CD4-positive, alpha-beta T cell (primary cell): ENCODE measurements at regions not wholly inside any gene's neighbourhood (a gene's known extent, or its start where the extent isn't known, plus 50 kb on each side); places are given as distances from the start of the nearest gene placed in this dataset.

Experiments
- ATAC-seq: fragments of 200-7000 bp; cut with Tn5 transposase; one replicate; pipeline ENCODE4 v1.10.0; 2022; ENCODE audit warnings: mild to moderate bottlenecking; ENCODE audit not compliant: poor library complexity
- CTCF ChIA-PET: fragments of 350-600 bp; sonication (Branson Sonifier 250); formaldehyde crosslinking; loops from one replicate; lab custom pipeline; 2021; ENCODE audit warnings: antibody characterized with exemption, inconsistent platforms; lab: Charles Lee
- POLR2A ChIA-PET: fragments of 350-600 bp; sonication (Branson Sonifier 250); formaldehyde crosslinking; loops from one replicate; lab custom pipeline; 2021; ENCODE audit warnings: antibody characterized with exemption, inconsistent platforms; lab: Charles Lee
- DNase-seq, 14 experiments: peaks; one replicate each; pipeline ENCODE4 v3.0.0-alpha.2; 2013 to 2020; ENCODE audit warnings: mixed read lengths in 2 of 14
- H3K27ac ChIP-seq, 2 donors: one replicate each; pipeline versions ENCODE4 v1.5.1 to v1.7.0; 2013; ENCODE audit warnings: low read length in 2 of 2, low read depth in 1 of 2, mild to moderate bottlenecking in 1 of 2
- H3K27me3 ChIP-seq, 2 experiments: 1 replicate in 1 of 2; 2 replicates in 1 of 2; pipeline versions ENCODE4 v1.6.1 to v1.7.0; 2013; ENCODE audit warnings: low read length in 2 of 2, control low read depth in 1 of 2, mild to moderate bottlenecking in 1 of 2, moderate library complexity in 1 of 2; ENCODE audit not compliant: insufficient read depth in 2 of 2, control insufficient read depth in 1 of 2
- H3K36me3 ChIP-seq: one replicate; pipeline ENCODE4 v1.6.1; 2013; ENCODE audit warnings: low read length, control low read depth; ENCODE audit not compliant: insufficient read depth
- H3K4me1 ChIP-seq: one replicate; pipeline ENCODE4 v1.6.1; 2013; ENCODE audit warnings: low read length, control low read depth; ENCODE audit not compliant: insufficient read depth
- H3K4me3 ChIP-seq: one replicate; pipeline ENCODE4 v1.5.1; 2013; ENCODE audit warnings: mild to moderate bottlenecking, low read length, moderate library complexity
- H3K9me3 ChIP-seq, 2 experiments: 1 replicate in 1 of 2; 2 replicates in 1 of 2; pipeline versions ENCODE4 v1.6.1 to v1.7.0; 2013; ENCODE audit warnings: low read length in 2 of 2, mild to moderate bottlenecking in 2 of 2, control low read depth in 1 of 2, moderate library complexity in 1 of 2; ENCODE audit not compliant: control insufficient read depth in 1 of 2, insufficient read depth in 1 of 2
- H3K27ac Mint-ChIP-seq: one replicate; pipeline ENCODE4 v1.8.0; 2020; ENCODE audit warnings: mixed read lengths
- H3K27me3 Mint-ChIP-seq: one replicate; pipeline ENCODE4 v1.8.0; 2021; ENCODE audit warnings: mixed read lengths
- H3K36me3 Mint-ChIP-seq: one replicate; pipeline ENCODE4 v1.8.0; 2021; ENCODE audit warnings: low read depth, mixed read lengths
- H3K4me1 Mint-ChIP-seq: one replicate; pipeline ENCODE4 v1.8.0; 2021; ENCODE audit warnings: low read depth, mixed read lengths
- H3K4me3 Mint-ChIP-seq: one replicate; pipeline ENCODE4 v1.8.0; 2020; ENCODE audit warnings: mild to moderate bottlenecking, mixed read lengths
- H3K9me3 Mint-ChIP-seq: one replicate; pipeline ENCODE4 v1.8.0; 2020; ENCODE audit warnings: mixed read lengths
- intact Hi-C, 2 experiments: fragments of 100-400 bp; cut with DNase I in 1 of 2; cut with micrococcal nuclease in 1 of 2; formaldehyde crosslinking; loops; one replicate each; pipeline versions ENCODE4 v1.15.1 to v1.9.0; 2023 to 2025; cut with DNase I, micrococcal nuclease
- TF ChIP-seq, protein P1 (sequence below): fragments of 200-600 bp; IDR thresholded peaks from one replicate; pipeline ENCODE4 v1.8.0; 2022; ENCODE audit warnings: antibody characterized with exemption, mild to moderate bottlenecking

DNA sequence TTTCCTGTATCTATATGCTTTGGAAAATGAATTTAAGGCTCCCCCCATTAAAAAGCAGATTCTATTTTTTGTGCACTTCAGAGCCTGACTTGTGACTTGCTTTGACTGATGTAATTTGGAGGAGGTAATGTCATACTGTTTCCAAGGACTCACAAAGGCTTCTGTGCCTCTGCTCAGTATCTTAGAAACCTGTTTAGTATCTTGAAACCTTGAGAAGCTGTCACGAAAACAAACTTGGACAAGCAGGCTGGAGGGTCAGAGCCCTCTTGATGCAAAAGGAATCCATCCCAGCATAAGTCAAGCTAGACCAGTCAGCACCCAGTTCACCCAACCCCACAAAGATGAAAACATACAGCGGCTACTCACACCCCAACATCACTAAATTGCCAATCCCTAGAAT, 560.0 kb upstream of the PCDH7 start:
- Histone ChIP-seq H3K9me3 (peaks cover 0 to 8% of the 10 kb centered on the region in 2 experiments), H3K27me3 (no peaks in the 10 kb centered on the region), H3K4me3 (no peak overlapping the region), H3K36me3 (no peaks in the 10 kb centered on the region), H3K27ac (no peak overlapping the region), H3K4me1 (no peaks in the 10 kb centered on the region)
- TF ChIP-seq, protein P1, sequence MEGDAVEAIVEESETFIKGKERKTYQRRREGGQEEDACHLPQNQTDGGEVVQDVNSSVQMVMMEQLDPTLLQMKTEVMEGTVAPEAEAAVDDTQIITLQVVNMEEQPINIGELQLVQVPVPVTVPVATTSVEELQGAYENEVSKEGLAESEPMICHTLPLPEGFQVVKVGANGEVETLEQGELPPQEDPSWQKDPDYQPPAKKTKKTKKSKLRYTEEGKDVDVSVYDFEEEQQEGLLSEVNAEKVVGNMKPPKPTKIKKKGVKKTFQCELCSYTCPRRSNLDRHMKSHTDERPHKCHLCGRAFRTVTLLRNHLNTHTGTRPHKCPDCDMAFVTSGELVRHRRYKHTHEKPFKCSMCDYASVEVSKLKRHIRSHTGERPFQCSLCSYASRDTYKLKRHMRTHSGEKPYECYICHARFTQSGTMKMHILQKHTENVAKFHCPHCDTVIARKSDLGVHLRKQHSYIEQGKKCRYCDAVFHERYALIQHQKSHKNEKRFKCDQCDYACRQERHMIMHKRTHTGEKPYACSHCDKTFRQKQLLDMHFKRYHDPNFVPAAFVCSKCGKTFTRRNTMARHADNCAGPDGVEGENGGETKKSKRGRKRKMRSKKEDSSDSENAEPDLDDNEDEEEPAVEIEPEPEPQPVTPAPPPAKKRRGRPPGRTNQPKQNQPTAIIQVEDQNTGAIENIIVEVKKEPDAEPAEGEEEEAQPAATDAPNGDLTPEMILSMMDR, result no peak
- H3K27me3 Mint-ChIP-seq, result no peaks in the 10 kb centered on the region
- no peak overlapping the region for H3K4me3 Mint-ChIP-seq
- ChIA-PET CTCF (no interaction called here), POLR2A (no interaction called here)
- no peak overlapping the region for H3K27ac Mint-ChIP-seq
- peaks cover 2% of the 10 kb centered on the region for H3K9me3 Mint-ChIP-seq
- no peaks in the 10 kb centered on the region for H3K4me1 Mint-ChIP-seq
- DNase-seq (no peak), ATAC-seq (no peak)
- no peaks in the 10 kb centered on the region for H3K36me3 Mint-ChIP-seq
- intact Hi-C loops, result no loop called here

DNA sequence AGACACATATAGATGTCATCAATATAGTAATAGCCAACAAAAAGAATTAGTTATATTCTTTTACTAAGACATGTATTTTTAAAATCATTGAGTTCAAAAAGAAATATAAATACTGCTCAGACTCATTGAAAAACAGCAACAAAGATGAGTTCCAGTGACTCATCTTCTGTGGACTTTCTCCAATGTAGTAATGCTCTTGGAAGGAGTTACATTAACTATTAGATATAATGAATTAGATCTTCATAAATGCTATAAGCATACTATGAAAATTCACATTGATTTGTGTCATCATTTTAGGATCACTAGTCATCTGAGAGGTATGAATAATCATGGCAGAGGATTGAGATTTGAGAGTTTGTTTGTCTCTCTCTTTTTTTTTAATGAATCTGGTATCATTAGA, 547.8 kb upstream of the PCDH7 start:
- TF ChIP-seq, protein P1, result no peak
- H3K4me3 ChIP-seq, result no peak overlapping the region
- no peak overlapping the region for H3K4me3 Mint-ChIP-seq
- intact Hi-C loops, result no loop called here
- no peak for ATAC-seq
- POLR2A ChIA-PET, result no interaction called here
- no peak overlapping the region for H3K27ac ChIP-seq
- no peaks in the 10 kb centered on the region for H3K27me3 Mint-ChIP-seq
- no peaks in the 10 kb centered on the region for H3K36me3 Mint-ChIP-seq
- H3K36me3 ChIP-seq, result no peaks in the 10 kb centered on the region
- H3K4me1 ChIP-seq, result no peaks in the 10 kb centered on the region
- no peak overlapping the region for H3K27ac Mint-ChIP-seq
- H3K9me3 Mint-ChIP-seq, result peaks cover 10% of the 10 kb centered on the region
- no peak for DNase-seq
- H3K9me3 ChIP-seq, result peaks cover 0 to 5% of the 10 kb centered on the region in 2 experiments
- CTCF ChIA-PET, result no interaction called here
- no peaks in the 10 kb centered on the region for H3K4me1 Mint-ChIP-seq
- H3K27me3 ChIP-seq, result no peaks in the 10 kb centered on the region

DNA sequence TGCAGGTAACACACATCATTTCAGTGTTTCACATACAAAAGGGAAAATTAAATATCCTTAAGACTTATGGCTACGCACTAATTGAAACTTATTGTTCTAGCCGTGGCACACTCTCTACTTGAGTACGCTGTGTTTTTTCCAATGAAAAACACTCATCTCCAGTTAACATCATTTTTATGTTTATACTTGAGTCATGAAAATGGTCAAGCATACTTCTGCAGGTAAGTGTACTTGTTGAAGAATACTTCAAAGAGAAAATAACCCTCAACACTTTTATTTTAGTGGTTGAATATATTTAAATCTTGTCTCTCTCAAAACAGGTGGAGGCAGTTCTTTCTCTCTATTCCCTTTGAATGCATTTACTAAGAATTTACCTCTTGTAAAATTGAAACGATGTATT, 538.7 kb upstream of the PCDH7 start:
- ATAC-seq, result no peak
- no peaks in the 10 kb centered on the region for H3K4me1 Mint-ChIP-seq
- TF ChIP-seq, protein P1, result no peak
- Histone ChIP-seq H3K27me3 (no peaks in the 10 kb centered on the region), H3K27ac (no peak overlapping the region), H3K4me3 (no peak overlapping the region), H3K36me3 (no peaks in the 10 kb centered on the region), H3K4me1 (no peaks in the 10 kb centered on the region), H3K9me3 (no peaks in the 10 kb centered on the region)
- CTCF ChIA-PET, result no interaction called here
- H3K4me3 Mint-ChIP-seq, result no peak overlapping the region
- H3K36me3 Mint-ChIP-seq, result no peaks in the 10 kb centered on the region
- no peak for DNase-seq
- H3K27ac Mint-ChIP-seq, result no peak overlapping the region
- intact Hi-C loops, result no loop called here
- POLR2A ChIA-PET, result no interaction called here
- no peaks in the 10 kb centered on the region for H3K27me3 Mint-ChIP-seq
- H3K9me3 Mint-ChIP-seq, result peaks cover 10% of the 10 kb centered on the region
